CD4-positive, alpha-beta memory T cell (primary cell): ENCODE measurements at regions not wholly inside any gene's neighbourhood (a gene's known extent, or its start where the extent isn't known, plus 50 kb on each side); places are given as distances from the start of the nearest gene placed in this dataset.

Source experiments
- CTCF ChIA-PET: fragments of 350-600 bp; sonication (Branson Sonifier 250); formaldehyde crosslinking; loops from one replicate; lab custom pipeline; 2021; ENCODE audit warnings: inconsistent platforms; ENCODE audit not compliant: partially characterized antibody; lab: Charles Lee
- POLR2A ChIA-PET: fragments of 350-600 bp; sonication (Branson Sonifier 250); formaldehyde crosslinking; loops from one replicate; lab custom pipeline; 2021; ENCODE audit not compliant: partially characterized antibody; lab: Charles Lee
- DNase-seq, 5 donors: peaks; one replicate each; pipeline versions ENCODE4 v3.0.0 to v3.0.0-alpha.2; 2020 to 2022; ENCODE audit warnings: mixed read lengths in 1 of 5
- H3K27ac ChIP-seq: one replicate; pipeline ENCODE4 v1.7.0; 2013; ENCODE audit warnings: low read depth, low read length
- H3K27me3 ChIP-seq: 2 replicates; pipeline ENCODE4 v1.7.0; 2013; ENCODE audit warnings: mild to moderate bottlenecking, low read length, moderate library complexity; ENCODE audit not compliant: insufficient read depth
- H3K36me3 ChIP-seq: 2 replicates; pipeline ENCODE4 v1.7.0; 2013; ENCODE audit warnings: mild to moderate bottlenecking, low read length, moderate library complexity; ENCODE audit not compliant: insufficient read depth
- H3K4me1 ChIP-seq: 2 replicates; pipeline ENCODE4 v1.7.0; 2013; ENCODE audit warnings: mild to moderate bottlenecking, low read length, moderate library complexity; ENCODE audit not compliant: insufficient read depth
- H3K4me3 ChIP-seq, 2 donors: one replicate each; pipeline ENCODE4 v1.7.0; 2013; ENCODE audit warnings: low read length in 2 of 2, mild to moderate bottlenecking in 1 of 2
- H3K9me3 ChIP-seq, 2 donors: one replicate each; pipeline ENCODE4 v1.7.0; 2013; ENCODE audit warnings: low read length in 2 of 2, control low read depth in 1 of 2; ENCODE audit not compliant: control insufficient read depth in 1 of 2
- H3K27ac Mint-ChIP-seq, 7 donors: one replicate each; pipeline ENCODE4 v1.8.0; 2020 to 2021; ENCODE audit warnings: mixed read lengths in 7 of 7, mild to moderate bottlenecking in 6 of 7, inconsistent platforms in 3 of 7, moderate library complexity in 3 of 7
- H3K27me3 Mint-ChIP-seq, 2 donors: one replicate each; pipeline ENCODE4 v1.8.0; 2020 to 2021; ENCODE audit warnings: mixed read lengths in 2 of 2
- H3K36me3 Mint-ChIP-seq, 2 donors: one replicate each; pipeline ENCODE4 v1.8.0; 2020 to 2021; ENCODE audit warnings: mixed read lengths in 2 of 2, inconsistent platforms in 1 of 2, mild to moderate bottlenecking in 1 of 2
- H3K4me1 Mint-ChIP-seq, 4 donors: one replicate each; pipeline ENCODE4 v1.8.0; 2020 to 2021; ENCODE audit warnings: mixed read lengths in 4 of 4, mild to moderate bottlenecking in 1 of 4
- H3K4me3 Mint-ChIP-seq, 8 donors: one replicate each; pipeline ENCODE4 v1.8.0; 2020 to 2021; ENCODE audit warnings: mixed read lengths in 8 of 8, mild to moderate bottlenecking in 7 of 8, moderate library complexity in 6 of 8, inconsistent platforms in 3 of 8
- H3K9me3 Mint-ChIP-seq, 8 donors: one replicate each; pipeline ENCODE4 v1.8.0; 2020 to 2021; ENCODE audit warnings: mixed read lengths in 8 of 8, mild to moderate bottlenecking in 5 of 8, inconsistent platforms in 3 of 8, moderate library complexity in 1 of 8
- intact Hi-C: fragments of 100-400 bp; cut with micrococcal nuclease; formaldehyde crosslinking; loops from one replicate; pipeline ENCODE4 v1.15.1; 2023

DNA sequence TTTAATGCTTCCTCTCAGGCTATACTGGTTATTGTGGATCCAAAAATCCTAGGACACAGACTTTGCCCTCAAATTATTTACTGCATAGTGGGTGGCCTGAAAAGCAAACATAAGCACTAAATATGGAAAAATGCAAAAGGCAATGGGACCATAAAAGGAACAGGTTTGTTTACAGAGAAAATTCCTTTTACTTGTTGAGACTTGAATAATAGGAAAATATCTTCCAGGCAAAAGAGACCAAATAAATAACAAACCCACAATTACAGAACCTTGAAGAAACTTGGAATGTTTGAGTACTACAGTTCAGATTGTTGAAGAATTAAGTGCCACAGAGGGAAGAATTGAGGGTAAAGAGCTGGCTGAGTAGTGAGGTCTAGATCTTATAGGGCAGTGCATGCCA is 711.0 kb downstream of the C4orf33 start:
- peaks cover 0 to 11% (median under 1%) of the 10 kb centered on the region in 8 donors for H3K9me3 Mint-ChIP-seq
- H3K36me3 Mint-ChIP-seq, result no peaks in the 10 kb centered on the region
- no peak overlapping the region for H3K4me3 ChIP-seq
- H3K9me3 ChIP-seq, result no peaks in the 10 kb centered on the region
- H3K4me1 Mint-ChIP-seq, result no peaks in the 10 kb centered on the region
- POLR2A ChIA-PET, result no interaction called here
- no peak for DNase-seq
- no peaks in the 10 kb centered on the region for H3K4me1 ChIP-seq
- CTCF ChIA-PET, result no interaction called here
- no peak overlapping the region for H3K27ac ChIP-seq
- no peaks in the 10 kb centered on the region for H3K27me3 ChIP-seq
- H3K4me3 Mint-ChIP-seq, result no peak overlapping the region
- intact Hi-C loops, result no loop called here
- H3K27me3 Mint-ChIP-seq, result no peaks in the 10 kb centered on the region
- no peaks in the 10 kb centered on the region for H3K36me3 ChIP-seq
- H3K27ac Mint-ChIP-seq, result no peak overlapping the region

- intact Hi-C loops, result no loop called here
- H3K4me3 Mint-ChIP-seq, result no peak overlapping the region
- no peak overlapping the region for H3K27ac ChIP-seq
- no peak overlapping the region for H3K4me3 ChIP-seq
- DNase-seq, result no peak
- H3K36me3 ChIP-seq, result no peaks in the 10 kb centered on the region
- no peaks in the 10 kb centered on the region for H3K36me3 Mint-ChIP-seq
- ChIA-PET CTCF (no interaction called here), POLR2A (no interaction called here)
- no peaks in the 10 kb centered on the region for H3K4me1 ChIP-seq
- no peaks in the 10 kb centered on the region for H3K27me3 Mint-ChIP-seq
- H3K27me3 ChIP-seq, result no peaks in the 10 kb centered on the region
- no peak overlapping the region for H3K27ac Mint-ChIP-seq
- H3K9me3 Mint-ChIP-seq, result peaks cover 0 to 11% (median under 1%) of the 10 kb centered on the region in 8 donors
- H3K9me3 ChIP-seq, result no peaks in the 10 kb centered on the region
- no peaks in the 10 kb centered on the region for H3K4me1 Mint-ChIP-seq
Observed at GRCh38 chr4:129808242-129808641, 712.3 kb downstream of the C4orf33 start.

DNA sequence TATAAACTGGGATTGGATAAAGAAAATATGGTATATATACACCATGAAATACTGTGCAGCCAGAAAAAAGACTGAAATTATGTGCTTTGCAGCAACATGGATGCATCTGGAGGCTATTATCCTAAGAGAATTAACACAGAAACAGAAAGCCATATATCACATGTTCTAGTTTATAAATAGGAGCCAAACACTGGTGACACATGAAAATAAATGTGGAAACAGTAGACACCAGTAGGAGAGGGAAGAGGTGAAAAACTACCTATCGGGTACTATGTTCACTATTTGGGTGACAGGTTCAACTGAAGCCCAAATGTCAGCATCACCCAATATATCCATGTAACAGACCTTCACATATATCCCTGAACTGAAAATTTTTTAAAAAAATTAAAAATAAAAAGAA is 725.1 kb downstream of the C4orf33 start:
- Histone ChIP-seq H3K4me3 (no peak overlapping the region), H3K9me3 (no peaks in the 10 kb centered on the region), H3K36me3 (no peaks in the 10 kb centered on the region), H3K27ac (no peak overlapping the region), H3K4me1 (no peaks in the 10 kb centered on the region), H3K27me3 (no peaks in the 10 kb centered on the region)
- DNase-seq, result no peak
- no peak overlapping the region for H3K27ac Mint-ChIP-seq
- no peak overlapping the region for H3K4me3 Mint-ChIP-seq
- POLR2A ChIA-PET, result no interaction called here
- intact Hi-C loops, result no loop called here
- peaks cover 0 to 7% (median 4%) of the 10 kb centered on the region in 8 donors for H3K9me3 Mint-ChIP-seq
- no peaks in the 10 kb centered on the region for H3K27me3 Mint-ChIP-seq
- H3K4me1 Mint-ChIP-seq, result no peaks in the 10 kb centered on the region
- H3K36me3 Mint-ChIP-seq, result no peaks in the 10 kb centered on the region
- CTCF ChIA-PET, result no interaction called here

- Histone ChIP-seq H3K27me3 (no peaks in the 10 kb centered on the region), H3K4me3 (no peak overlapping the region), H3K36me3 (no peaks in the 10 kb centered on the region), H3K4me1 (no peaks in the 10 kb centered on the region), H3K27ac (no peak overlapping the region), H3K9me3 (no peaks in the 10 kb centered on the region)
- intact Hi-C loops, result no loop called here
- POLR2A ChIA-PET, result no interaction called here
- Mint-ChIP-seq H3K36me3 (no peaks in the 10 kb centered on the region), H3K4me1 (no peaks in the 10 kb centered on the region), H3K9me3 (peaks cover 0 to 8% (median 4%) of the 10 kb centered on the region in 8 donors), H3K27ac (no peak overlapping the region), H3K4me3 (no peak overlapping the region), H3K27me3 (no peaks in the 10 kb centered on the region)
- CTCF ChIA-PET, result no interaction called here
- DNase-seq, result no peak
Observed at GRCh38 chr4:129821963-129822362, 726.0 kb downstream of the C4orf33 start.

DNA sequence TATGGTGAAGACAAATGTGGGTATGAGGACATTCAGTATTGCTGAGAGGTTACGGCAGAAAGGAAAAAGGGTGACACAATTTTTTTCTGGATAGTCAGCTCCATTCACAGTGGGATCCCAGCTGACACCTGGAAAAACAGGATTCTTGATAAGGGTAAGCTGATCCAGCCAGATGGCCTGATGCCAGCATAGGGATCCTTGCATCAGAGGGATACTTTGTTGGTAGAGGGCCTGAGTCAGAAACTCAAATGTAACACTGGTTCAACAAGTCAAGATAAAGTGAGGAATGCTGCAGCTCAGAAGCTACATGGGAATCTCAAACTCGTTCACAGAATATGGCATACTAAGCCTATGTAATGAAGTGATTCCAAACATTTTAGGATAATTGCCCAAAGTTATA is 726.7 kb downstream of the C4orf33 start:
- H3K9me3 ChIP-seq, result no peaks in the 10 kb centered on the region
- no peaks in the 10 kb centered on the region for H3K4me1 Mint-ChIP-seq
- DNase-seq, result no peak
- H3K4me1 ChIP-seq, result no peaks in the 10 kb centered on the region
- no peaks in the 10 kb centered on the region for H3K27me3 ChIP-seq
- no peak overlapping the region for H3K27ac ChIP-seq
- H3K9me3 Mint-ChIP-seq, result peaks cover 0 to 5% (median under 1%) of the 10 kb centered on the region in 8 donors
- no peak overlapping the region for H3K4me3 Mint-ChIP-seq
- intact Hi-C loops, result no loop called here
- H3K36me3 ChIP-seq, result no peaks in the 10 kb centered on the region
- CTCF ChIA-PET, result no interaction called here
- H3K36me3 Mint-ChIP-seq, result no peaks in the 10 kb centered on the region
- POLR2A ChIA-PET, result no interaction called here
- no peak overlapping the region for H3K27ac Mint-ChIP-seq
- H3K4me3 ChIP-seq, result no peak overlapping the region
- H3K27me3 Mint-ChIP-seq, result no peaks in the 10 kb centered on the region

GRCh38 chr4:129823105-129823504 is 727.2 kb downstream of the C4orf33 start:
- CTCF ChIA-PET, result no interaction called here
- no peak for DNase-seq
- H3K36me3 Mint-ChIP-seq, result no peaks in the 10 kb centered on the region

GRCh38 chr4:129829373-129829772 is 733.4 kb downstream of the C4orf33 start:
- Histone ChIP-seq H3K9me3 (no peaks in the 10 kb centered on the region), H3K4me1 (no peaks in the 10 kb centered on the region), H3K27me3 (no peaks in the 10 kb centered on the region), H3K27ac (no peak overlapping the region), H3K4me3 (no peak overlapping the region), H3K36me3 (no peaks in the 10 kb centered on the region)
- intact Hi-C loops, result no loop called here
- DNase-seq, result no peak
- Mint-ChIP-seq H3K4me3 (no peak overlapping the region), H3K9me3 (peaks cover 0 to 6% (median 0%) of the 10 kb centered on the region in 8 donors), H3K36me3 (no peaks in the 10 kb centered on the region), H3K27me3 (no peaks in the 10 kb centered on the region), H3K27ac (no peak overlapping the region), H3K4me1 (no peaks in the 10 kb centered on the region)
- CTCF ChIA-PET, result no interaction called here
- POLR2A ChIA-PET, result no interaction called here

More at GRCh38 chr4:129823105-129823504, 727.2 kb downstream of the C4orf33 start:
- Histone ChIP-seq H3K4me1 (no peaks in the 10 kb centered on the region), H3K4me3 (no peak overlapping the region), H3K36me3 (no peaks in the 10 kb centered on the region), H3K27ac (no peak overlapping the region), H3K27me3 (no peaks in the 10 kb centered on the region), H3K9me3 (no peaks in the 10 kb centered on the region)
- intact Hi-C loops, result no loop called here
- Mint-ChIP-seq H3K27ac (no peak overlapping the region), H3K4me3 (no peak overlapping the region), H3K4me1 (no peaks in the 10 kb centered on the region), H3K27me3 (no peaks in the 10 kb centered on the region), H3K9me3 (peaks cover 0 to 5% (median 2%) of the 10 kb centered on the region in 8 donors)
- POLR2A ChIA-PET, result no interaction called here

DNA sequence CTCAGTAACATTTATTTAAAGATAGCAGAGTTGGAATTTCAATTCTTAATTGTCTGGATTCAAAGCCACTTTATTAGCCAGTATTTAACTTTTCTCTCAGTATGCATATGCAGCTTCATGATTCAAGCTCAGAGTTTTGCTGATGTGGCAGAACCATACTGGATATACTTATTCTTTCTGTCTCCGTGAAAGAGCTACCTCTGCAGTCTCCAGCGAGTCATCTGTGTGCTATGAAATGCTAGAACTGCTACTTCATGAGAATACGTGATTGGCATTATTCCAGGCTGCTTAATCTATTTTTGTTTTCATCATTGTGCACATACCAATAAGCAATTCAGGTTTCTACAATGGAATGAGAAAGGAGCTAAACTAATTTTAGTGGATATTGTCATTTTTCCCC is 743.7 kb downstream of the C4orf33 start:
- Histone ChIP-seq H3K9me3 (no peaks in the 10 kb centered on the region), H3K27me3 (no peaks in the 10 kb centered on the region), H3K4me1 (no peaks in the 10 kb centered on the region), H3K4me3 (no peak overlapping the region), H3K36me3 (no peaks in the 10 kb centered on the region), H3K27ac (no peak overlapping the region)
- no peaks in the 10 kb centered on the region for H3K4me1 Mint-ChIP-seq
- H3K4me3 Mint-ChIP-seq, result no peak overlapping the region
- no peak for DNase-seq
- no peaks in the 10 kb centered on the region for H3K36me3 Mint-ChIP-seq
- H3K9me3 Mint-ChIP-seq, result peaks cover 0 to 17% (median 3%) of the 10 kb centered on the region in 8 donors
- POLR2A ChIA-PET, result no interaction called here
- H3K27me3 Mint-ChIP-seq, result no peaks in the 10 kb centered on the region
- no peak overlapping the region for H3K27ac Mint-ChIP-seq
- CTCF ChIA-PET, result no interaction called here
- intact Hi-C loops, result no loop called here
